ENCODE measurements at regions not wholly inside any gene's neighbourhood (a gene's known extent, or its start where the extent isn't known, plus 50 kb on each side); places are given as distances from the start of the nearest gene placed in this dataset.

DNA sequence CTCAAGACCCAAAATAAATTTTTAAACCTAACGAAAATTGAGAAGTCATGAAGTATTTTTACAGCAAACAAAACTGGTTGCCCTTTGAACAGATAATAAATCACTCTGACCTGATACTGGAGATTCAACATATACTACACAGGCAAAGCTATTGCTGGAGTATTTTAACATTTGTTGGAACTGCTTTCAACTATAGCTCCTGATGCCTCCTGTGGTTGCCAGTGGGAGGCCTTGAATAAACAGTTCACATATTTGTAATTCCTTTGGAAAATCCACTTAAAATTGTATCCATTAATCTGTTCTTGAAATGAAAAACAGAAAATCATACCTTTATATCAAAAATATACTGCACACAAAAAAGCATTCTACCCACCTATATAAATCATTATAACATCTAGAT is 605.1 kb downstream of the KCTD8 start:
- TF ChIP-seq, protein P1, sequence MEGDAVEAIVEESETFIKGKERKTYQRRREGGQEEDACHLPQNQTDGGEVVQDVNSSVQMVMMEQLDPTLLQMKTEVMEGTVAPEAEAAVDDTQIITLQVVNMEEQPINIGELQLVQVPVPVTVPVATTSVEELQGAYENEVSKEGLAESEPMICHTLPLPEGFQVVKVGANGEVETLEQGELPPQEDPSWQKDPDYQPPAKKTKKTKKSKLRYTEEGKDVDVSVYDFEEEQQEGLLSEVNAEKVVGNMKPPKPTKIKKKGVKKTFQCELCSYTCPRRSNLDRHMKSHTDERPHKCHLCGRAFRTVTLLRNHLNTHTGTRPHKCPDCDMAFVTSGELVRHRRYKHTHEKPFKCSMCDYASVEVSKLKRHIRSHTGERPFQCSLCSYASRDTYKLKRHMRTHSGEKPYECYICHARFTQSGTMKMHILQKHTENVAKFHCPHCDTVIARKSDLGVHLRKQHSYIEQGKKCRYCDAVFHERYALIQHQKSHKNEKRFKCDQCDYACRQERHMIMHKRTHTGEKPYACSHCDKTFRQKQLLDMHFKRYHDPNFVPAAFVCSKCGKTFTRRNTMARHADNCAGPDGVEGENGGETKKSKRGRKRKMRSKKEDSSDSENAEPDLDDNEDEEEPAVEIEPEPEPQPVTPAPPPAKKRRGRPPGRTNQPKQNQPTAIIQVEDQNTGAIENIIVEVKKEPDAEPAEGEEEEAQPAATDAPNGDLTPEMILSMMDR (IDR thresholded peaks at IDR 0.05; ENCODE audit: poor library complexity, severe bottlenecking), result peak; percentile 16
- no peak for DNase-seq (ENCODE audit: low spot score)
- H3K9me3 ChIP-seq (ENCODE audit: severe bottlenecking), result no peaks in the 10 kb centered on the region
- H3K27me3 ChIP-seq (ENCODE audit: insufficient read depth, poor library complexity, severe bottlenecking), result no peaks in the 10 kb centered on the region
- no peaks in the 10 kb centered on the region for H3K4me1 ChIP-seq (ENCODE audit: insufficient read depth, poor library complexity, severe bottlenecking)
- no peaks in the 10 kb centered on the region for H3K36me3 ChIP-seq (ENCODE audit: low read depth)
- H3K4me3 ChIP-seq (ENCODE audit: severe bottlenecking), result no peak overlapping the region
- H3K27ac ChIP-seq (ENCODE audit: poor library complexity, severe bottlenecking), result no peak overlapping the region
- no peak for ATAC-seq (ENCODE audit: low read depth)

GRCh38 chr4:43846111-43846587 is 602.5 kb downstream of the KCTD8 start:
- DNase-seq (ENCODE audit: low spot score) (peak; percentile 36), ATAC-seq (ENCODE audit: low read depth) (no peak)
- Histone ChIP-seq H3K27me3 (ENCODE audit: insufficient read depth, poor library complexity, severe bottlenecking) (no peaks in the 10 kb centered on the region), H3K4me1 (ENCODE audit: insufficient read depth, poor library complexity, severe bottlenecking) (no peaks in the 10 kb centered on the region), H3K27ac (ENCODE audit: poor library complexity, severe bottlenecking) (no peak overlapping the region), H3K4me3 (ENCODE audit: severe bottlenecking) (no peak overlapping the region), H3K36me3 (ENCODE audit: low read depth) (no peaks in the 10 kb centered on the region), H3K9me3 (ENCODE audit: severe bottlenecking) (no peaks in the 10 kb centered on the region)
- TF ChIP-seq, protein P1 (IDR thresholded peaks at IDR 0.05; ENCODE audit: poor library complexity, severe bottlenecking), result no peak

DNA sequence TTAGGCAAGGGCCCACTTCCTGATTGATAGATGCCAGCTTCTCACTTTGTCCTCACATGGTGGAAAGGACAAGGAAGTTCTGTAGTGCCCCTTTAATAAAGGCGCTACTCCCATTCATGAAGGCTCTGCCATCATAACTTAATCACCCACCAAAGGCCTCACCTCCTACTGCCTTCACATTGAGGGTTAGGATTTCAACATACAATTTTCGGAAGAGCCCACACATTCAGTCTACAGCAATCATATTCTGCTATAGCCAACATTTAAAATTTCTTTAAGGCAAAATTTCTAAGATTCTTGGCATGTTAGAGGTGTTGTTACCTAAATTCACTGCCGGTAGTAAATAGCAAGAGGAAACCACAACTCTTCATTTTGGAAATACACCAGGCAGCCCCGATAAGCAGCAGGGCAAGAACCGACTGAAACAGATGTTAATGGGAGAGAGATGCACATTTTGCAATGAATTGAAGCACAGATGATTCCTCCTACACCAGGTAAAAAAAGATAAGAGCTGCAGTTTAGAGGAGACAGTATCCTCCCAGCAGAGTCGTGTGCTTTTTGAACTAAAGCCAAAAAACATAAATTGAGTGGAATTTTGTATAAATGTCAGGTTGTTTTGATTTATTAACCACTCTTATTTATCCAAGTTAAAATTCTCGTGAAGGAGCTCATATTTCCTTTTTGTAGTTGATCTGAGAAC is 594.9 kb downstream of the KCTD8 start:
- H3K4me1 ChIP-seq (ENCODE audit: insufficient read depth, poor library complexity, severe bottlenecking), result no peaks in the 10 kb centered on the region
- TF ChIP-seq, protein P1 (IDR thresholded peaks at IDR 0.05; ENCODE audit: poor library complexity, severe bottlenecking), result no peak
- H3K27ac ChIP-seq (ENCODE audit: poor library complexity, severe bottlenecking), result no peak overlapping the region
- no peaks in the 10 kb centered on the region for H3K36me3 ChIP-seq (ENCODE audit: low read depth)
- H3K4me3 ChIP-seq (ENCODE audit: severe bottlenecking), result no peak overlapping the region
- no peak for ATAC-seq (ENCODE audit: low read depth)
- H3K9me3 ChIP-seq (ENCODE audit: severe bottlenecking), result no peaks in the 10 kb centered on the region
- DNase-seq (ENCODE audit: low spot score), result no peak
- no peaks in the 10 kb centered on the region for H3K27me3 ChIP-seq (ENCODE audit: insufficient read depth, poor library complexity, severe bottlenecking)

DNA sequence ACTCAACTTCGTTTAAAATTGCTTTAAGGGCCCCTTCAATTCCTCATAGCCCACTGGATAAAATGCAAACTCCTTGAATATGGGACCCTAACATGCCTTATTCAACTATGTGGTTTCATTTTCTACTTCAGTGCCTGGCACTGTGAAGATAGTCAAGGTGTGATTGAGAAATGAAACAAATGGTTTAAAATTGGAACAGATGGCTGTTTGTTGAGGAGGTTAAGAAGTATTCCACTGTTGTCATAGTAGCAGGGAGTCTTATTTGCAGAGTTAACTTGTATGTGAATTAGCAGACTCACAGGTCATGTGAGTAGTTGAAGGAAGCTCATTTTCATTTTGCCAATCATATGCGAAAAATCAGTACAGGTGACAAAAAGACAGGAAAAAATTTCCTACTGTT is 593.3 kb downstream of the KCTD8 start:
- H3K4me3 ChIP-seq (ENCODE audit: severe bottlenecking), result no peak overlapping the region
- TF ChIP-seq, protein P1 (IDR thresholded peaks at IDR 0.05; ENCODE audit: poor library complexity, severe bottlenecking), result no peak
- H3K27me3 ChIP-seq (ENCODE audit: insufficient read depth, poor library complexity, severe bottlenecking), result no peaks in the 10 kb centered on the region
- H3K4me1 ChIP-seq (ENCODE audit: insufficient read depth, poor library complexity, severe bottlenecking), result no peaks in the 10 kb centered on the region
- H3K9me3 ChIP-seq (ENCODE audit: severe bottlenecking), result no peaks in the 10 kb centered on the region
- H3K36me3 ChIP-seq (ENCODE audit: low read depth), result no peaks in the 10 kb centered on the region
- DNase-seq (ENCODE audit: low spot score) (no peak), ATAC-seq (ENCODE audit: low read depth) (no peak)
- no peak overlapping the region for H3K27ac ChIP-seq (ENCODE audit: poor library complexity, severe bottlenecking)

DNA sequence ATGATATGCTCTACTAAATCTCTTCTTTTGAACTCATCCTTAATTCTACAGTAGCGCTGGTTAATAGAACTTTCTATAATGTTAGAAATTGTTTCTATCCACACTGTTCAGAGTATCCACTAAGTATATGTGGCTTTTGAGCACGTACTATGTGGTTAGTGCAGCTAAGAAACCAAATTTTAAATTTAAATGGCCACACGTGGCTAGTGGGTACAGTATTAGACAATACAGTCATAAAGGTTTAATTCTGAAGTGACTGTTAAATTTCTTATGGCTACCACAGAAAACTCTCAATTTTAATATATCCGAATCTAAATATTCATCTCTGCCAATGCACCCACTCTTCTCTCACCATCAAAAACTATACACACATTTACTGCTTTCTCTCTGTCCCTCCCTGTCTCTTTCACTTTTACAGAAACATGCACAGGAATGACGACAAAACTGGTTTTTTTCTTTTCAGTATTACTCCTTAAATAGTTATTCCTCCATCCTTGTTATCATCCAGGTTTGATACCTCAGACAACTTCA is 583.9 kb downstream of the KCTD8 start:
- Histone ChIP-seq H3K27ac (ENCODE audit: poor library complexity, severe bottlenecking) (no peak overlapping the region), H3K4me1 (ENCODE audit: insufficient read depth, poor library complexity, severe bottlenecking) (no peaks in the 10 kb centered on the region), H3K36me3 (ENCODE audit: low read depth) (no peaks in the 10 kb centered on the region), H3K4me3 (ENCODE audit: severe bottlenecking) (no peak overlapping the region), H3K9me3 (ENCODE audit: severe bottlenecking) (no peaks in the 10 kb centered on the region), H3K27me3 (ENCODE audit: insufficient read depth, poor library complexity, severe bottlenecking) (no peaks in the 10 kb centered on the region)
- DNase-seq (ENCODE audit: low spot score) (no peak), ATAC-seq (ENCODE audit: low read depth) (no peak)
- TF ChIP-seq, protein P1 (IDR thresholded peaks at IDR 0.05; ENCODE audit: poor library complexity, severe bottlenecking), result no peak
